Prostate gland (tissue), 2 donors: ENCODE measurements at regions not wholly inside any gene's neighbourhood (a gene's known extent, or its start where the extent isn't known, plus 50 kb on each side); places are given as distances from the start of the nearest gene placed in this dataset.

Source experiments
- DNase-seq: peaks from one replicate; pipeline ENCODE4 v3.0.0-alpha.2; 2019; ENCODE audit warnings: low spot score
- H3K27ac ChIP-seq, 2 donors: fragments of 200-600 bp; sonication (generic); 2 replicates each; pipeline ENCODE4 v1.5.1; 2017 to 2019
- H3K27me3 ChIP-seq: fragments of 200-600 bp; sonication (generic); replicated peaks from 2 replicates; pipeline ENCODE4 v1.5.1; 2019; ENCODE audit not compliant: insufficient read depth
- H3K36me3 ChIP-seq, 2 donors: fragments of 200-600 bp; sonication (generic); 1 replicate in 1 of 2; 2 replicates in 1 of 2; pipeline versions ENCODE4 v1.5.1 to v1.8.1; 2017 to 2019
- H3K4me1 ChIP-seq: fragments of 200-600 bp; sonication (generic); replicated peaks from 2 replicates; pipeline ENCODE4 v1.5.1; 2019
- H3K4me3 ChIP-seq, 2 donors: fragments of 200-600 bp; sonication (generic); 2 replicates each; pipeline ENCODE4 v1.5.1; 2017 to 2019
- H3K9me3 ChIP-seq: fragments of 200-600 bp; sonication (generic); 2 replicates; pipeline ENCODE4 v1.5.1; 2017
- POLR2A ChIP-seq: fragments of 450-650 bp; IDR thresholded peaks from one replicate; pipeline ENCODE4 v1.6.1; 2016; ENCODE audit warnings: antibody characterized with exemption, mild to moderate bottlenecking
- POLR2AphosphoS5 ChIP-seq: sonication (generic); formaldehyde crosslinking; IDR thresholded peaks from one replicate; pipeline ENCODE4 v1.6.1; 2017; ENCODE audit warnings: antibody characterized with exemption
- WGBS: methylation state at CpG from one replicate; pipeline ENCODE4 v1.1.5; 2018; 5-methylcytosine and 5-hydroxymethylcytosine counted together
- intact Hi-C: fragments of 100-400 bp; cut with DNase I; formaldehyde crosslinking; loops from one replicate; pipeline ENCODE4 v1.14.2; 2022
- TF ChIP-seq, protein P1 (sequence below), 4 experiments: fragments of 200-600 bp in 2 of 4; fragments of 450-650 bp in 2 of 4; sonication (generic) in 2 of 4; IDR thresholded peaks; 1 replicate in 3 of 4; 2 replicates in 1 of 4; pipeline ENCODE4 v1.5.1; 2016 to 2019; ENCODE audit warnings: antibody characterized with exemption in 4 of 4, mild to moderate bottlenecking in 2 of 4, moderate library complexity in 2 of 4

DNA sequence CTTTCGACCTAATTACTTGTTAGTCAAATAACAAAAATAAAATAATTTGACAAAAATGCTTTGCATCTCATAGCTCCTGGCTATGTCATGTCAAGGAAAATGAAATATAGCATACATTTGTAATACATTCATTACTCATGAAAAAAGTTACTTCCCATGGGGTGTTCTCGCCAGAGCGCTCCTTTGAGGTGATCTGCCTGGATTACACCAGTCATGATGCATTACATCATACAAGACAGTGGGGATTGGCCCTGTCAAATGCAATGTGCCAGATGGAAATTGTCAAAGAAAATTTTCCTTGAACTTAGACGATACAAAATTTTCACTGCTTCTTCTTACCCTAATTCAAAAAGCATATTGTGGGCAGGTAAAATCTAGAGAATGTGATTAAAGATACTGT, 215.6 kb upstream of the B3GALT2 start:
- Histone ChIP-seq H3K4me1 (no peaks in the 10 kb centered on the region), H3K9me3 (no peaks in the 10 kb centered on the region), H3K36me3 (no peaks in the 10 kb centered on the region), H3K27me3 (no peaks in the 10 kb centered on the region), H3K4me3 (no peak overlapping the region), H3K27ac (no peak overlapping the region)
- DNase-seq: no peak
- intact Hi-C loops: no loop called here
- TF ChIP-seq POLR2AphosphoS5: no peak
- TF ChIP-seq, protein P1, sequence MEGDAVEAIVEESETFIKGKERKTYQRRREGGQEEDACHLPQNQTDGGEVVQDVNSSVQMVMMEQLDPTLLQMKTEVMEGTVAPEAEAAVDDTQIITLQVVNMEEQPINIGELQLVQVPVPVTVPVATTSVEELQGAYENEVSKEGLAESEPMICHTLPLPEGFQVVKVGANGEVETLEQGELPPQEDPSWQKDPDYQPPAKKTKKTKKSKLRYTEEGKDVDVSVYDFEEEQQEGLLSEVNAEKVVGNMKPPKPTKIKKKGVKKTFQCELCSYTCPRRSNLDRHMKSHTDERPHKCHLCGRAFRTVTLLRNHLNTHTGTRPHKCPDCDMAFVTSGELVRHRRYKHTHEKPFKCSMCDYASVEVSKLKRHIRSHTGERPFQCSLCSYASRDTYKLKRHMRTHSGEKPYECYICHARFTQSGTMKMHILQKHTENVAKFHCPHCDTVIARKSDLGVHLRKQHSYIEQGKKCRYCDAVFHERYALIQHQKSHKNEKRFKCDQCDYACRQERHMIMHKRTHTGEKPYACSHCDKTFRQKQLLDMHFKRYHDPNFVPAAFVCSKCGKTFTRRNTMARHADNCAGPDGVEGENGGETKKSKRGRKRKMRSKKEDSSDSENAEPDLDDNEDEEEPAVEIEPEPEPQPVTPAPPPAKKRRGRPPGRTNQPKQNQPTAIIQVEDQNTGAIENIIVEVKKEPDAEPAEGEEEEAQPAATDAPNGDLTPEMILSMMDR (IDR thresholded peaks at IDR 0.05): no peak
- no peak for TF ChIP-seq POLR2A
- 91% methylated on average over 4 of the region's 4 CpGs for WGBS

DNA sequence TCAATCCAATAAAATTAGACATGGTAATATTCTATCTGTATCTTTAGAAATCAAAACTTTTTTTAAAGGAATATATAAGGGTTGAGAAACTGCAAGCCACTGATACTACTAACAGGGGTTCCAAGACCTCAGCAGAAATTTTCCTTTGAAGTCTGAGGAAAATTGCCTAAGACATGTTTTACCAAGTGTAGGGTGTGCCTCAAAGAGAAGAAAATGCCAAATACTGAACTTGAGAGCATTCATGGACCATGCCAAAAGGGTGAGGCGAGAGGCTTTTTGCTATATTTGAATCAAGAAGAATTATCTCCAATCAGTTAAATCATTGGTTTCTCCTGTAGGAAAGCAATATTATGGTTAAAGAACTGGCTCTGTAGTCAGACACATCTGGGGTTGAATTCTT, 207.9 kb upstream of the B3GALT2 start:
- DNase-seq: no peak
- TF ChIP-seq POLR2A (no peak), POLR2AphosphoS5 (no peak)
- TF ChIP-seq, protein P1 (IDR thresholded peaks at IDR 0.05): no peak
- intact Hi-C loops: no loop called here
- Histone ChIP-seq H3K4me3 (no peak overlapping the region), H3K27me3 (no peaks in the 10 kb centered on the region), H3K36me3 (no peaks in the 10 kb centered on the region), H3K4me1 (no peaks in the 10 kb centered on the region), H3K9me3 (no peaks in the 10 kb centered on the region), H3K27ac (no peak overlapping the region)
- 80% methylated on average over 1 of the region's 1 CpG for WGBS

DNA sequence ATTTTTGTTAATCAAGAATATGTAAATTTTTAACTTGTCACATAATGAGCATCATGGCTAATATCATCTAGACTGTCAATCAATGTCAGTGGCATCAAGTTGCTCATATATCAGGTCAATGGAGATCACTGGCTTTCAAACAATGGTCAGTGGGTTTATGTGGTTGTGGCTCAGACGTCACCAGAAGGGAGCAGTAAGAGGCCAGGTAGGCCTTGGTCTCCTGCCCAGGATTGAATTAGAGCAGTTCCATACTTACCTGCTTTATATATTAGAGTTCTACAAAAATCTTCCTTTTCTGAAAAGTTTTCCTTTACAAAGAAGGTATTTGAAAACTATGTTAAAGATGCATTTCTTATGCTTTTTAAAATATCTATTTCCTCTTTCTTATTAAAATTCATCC, 206.3 kb upstream of the B3GALT2 start:
- no peak for TF ChIP-seq POLR2AphosphoS5
- TF ChIP-seq, protein P1 (IDR thresholded peaks at IDR 0.05): no peak
- no peak for TF ChIP-seq POLR2A
- H3K36me3 ChIP-seq: no peaks in the 10 kb centered on the region

DNA sequence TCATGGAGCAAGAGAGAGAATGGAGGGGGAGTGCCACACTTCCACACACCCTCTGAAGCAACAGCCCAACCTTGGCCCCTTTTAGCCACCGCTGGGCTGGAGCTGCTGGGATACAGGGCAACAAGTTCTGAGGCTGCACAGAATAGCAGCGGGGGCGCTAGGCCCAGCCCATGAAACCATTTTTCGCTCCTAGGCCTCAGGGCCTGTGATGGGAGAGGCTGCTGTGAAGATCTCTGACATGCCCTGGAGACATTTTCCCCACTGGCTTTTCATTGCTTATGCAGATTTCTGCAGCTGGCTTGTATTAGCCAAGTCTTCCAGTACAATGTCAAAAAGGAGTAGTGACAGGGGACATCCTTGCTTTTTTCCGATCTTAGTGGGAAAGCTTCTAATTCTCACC, 202.3 kb upstream of the B3GALT2 start:
- Histone ChIP-seq H3K27me3 (no peaks in the 10 kb centered on the region), H3K4me1 (no peaks in the 10 kb centered on the region), H3K27ac (no peak overlapping the region), H3K4me3 (no peak overlapping the region), H3K36me3 (no peaks in the 10 kb centered on the region), H3K9me3 (no peaks in the 10 kb centered on the region)
- intact Hi-C loops: no loop called here
- no peak for DNase-seq
- 88% methylated on average over 5 of the region's 5 CpGs for WGBS
- no peak for TF ChIP-seq POLR2AphosphoS5
- TF ChIP-seq, protein P1 (IDR thresholded peaks at IDR 0.05): no peak
- no peak for TF ChIP-seq POLR2A

More for the DNA sequence above, 206.3 kb upstream of the B3GALT2 start:
- Histone ChIP-seq H3K27ac (no peak overlapping the region), H3K4me3 (no peak overlapping the region), H3K27me3 (no peaks in the 10 kb centered on the region), H3K9me3 (no peaks in the 10 kb centered on the region), H3K4me1 (no peaks in the 10 kb centered on the region)
- WGBS: 84% methylated on average over 1 of the region's 1 CpG
- DNase-seq: no peak
- intact Hi-C loops: no loop called here

DNA sequence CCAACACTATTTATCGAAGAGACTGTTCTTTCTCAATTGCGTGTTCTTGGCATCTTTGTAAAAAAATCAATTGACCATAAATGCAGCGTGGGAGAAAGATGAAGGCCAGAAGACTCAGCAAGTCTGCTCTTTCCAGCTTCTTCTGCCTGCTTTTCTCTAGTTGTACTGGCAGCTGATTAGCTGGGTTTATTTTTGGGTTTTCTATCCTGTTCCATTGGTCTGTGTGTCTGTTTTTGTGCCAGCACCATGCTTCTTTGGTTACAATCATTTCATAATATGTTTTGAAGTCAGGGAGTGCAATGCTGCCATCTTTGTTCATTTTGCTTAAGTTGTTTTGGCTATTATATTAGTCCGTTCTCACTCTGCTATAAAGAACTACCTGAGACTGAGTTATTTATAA, 201.8 kb upstream of the B3GALT2 start:
- H3K27me3 ChIP-seq: no peaks in the 10 kb centered on the region
- no peak overlapping the region for H3K4me3 ChIP-seq
- no peaks in the 10 kb centered on the region for H3K9me3 ChIP-seq
- H3K27ac ChIP-seq: no peak overlapping the region
- H3K36me3 ChIP-seq: no peaks in the 10 kb centered on the region
- no peaks in the 10 kb centered on the region for H3K4me1 ChIP-seq
- WGBS: 91% methylated on average over 4 of the region's 4 CpGs
- no peak for DNase-seq
- intact Hi-C loops: no loop called here
- TF ChIP-seq POLR2A (no peak), POLR2AphosphoS5 (no peak)
- TF ChIP-seq, protein P1 (IDR thresholded peaks at IDR 0.05): no peak
